ENCODE measurements at regions not wholly inside any gene's neighbourhood (a gene's known extent, or its start where the extent isn't known, plus 50 kb on each side); places are given as distances from the start of the nearest gene placed in this dataset.

DNA sequence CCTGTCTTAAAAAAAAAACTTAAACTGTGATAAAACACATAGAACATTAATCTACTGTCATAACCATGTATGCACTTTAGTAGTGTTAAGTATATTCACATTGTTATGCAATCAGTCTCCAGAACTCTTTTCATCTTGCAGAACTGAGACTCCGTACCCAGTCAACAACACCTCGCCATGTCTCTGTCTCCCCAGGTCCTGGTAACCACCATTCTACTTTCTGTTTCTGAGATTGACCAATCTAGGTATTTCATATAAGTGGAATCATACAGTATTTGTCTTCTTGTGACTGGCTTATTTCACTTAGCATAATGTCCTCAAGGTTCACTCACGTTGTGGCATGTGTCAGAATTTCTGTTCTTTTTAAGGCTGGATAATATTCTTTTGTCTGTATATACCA is 290.8 kb upstream of the CXCR4 start:
- no peak for DNase-seq (ENCODE audit: low read depth in 2 of 3, low spot score in 2 of 3)

- DNase-seq (ENCODE audit: low read depth in 2 of 3, low spot score in 2 of 3), result no peak
These were observed 290.0 kb upstream of the CXCR4 start for GRCh38 chr2:136407952-136408318.

DNA sequence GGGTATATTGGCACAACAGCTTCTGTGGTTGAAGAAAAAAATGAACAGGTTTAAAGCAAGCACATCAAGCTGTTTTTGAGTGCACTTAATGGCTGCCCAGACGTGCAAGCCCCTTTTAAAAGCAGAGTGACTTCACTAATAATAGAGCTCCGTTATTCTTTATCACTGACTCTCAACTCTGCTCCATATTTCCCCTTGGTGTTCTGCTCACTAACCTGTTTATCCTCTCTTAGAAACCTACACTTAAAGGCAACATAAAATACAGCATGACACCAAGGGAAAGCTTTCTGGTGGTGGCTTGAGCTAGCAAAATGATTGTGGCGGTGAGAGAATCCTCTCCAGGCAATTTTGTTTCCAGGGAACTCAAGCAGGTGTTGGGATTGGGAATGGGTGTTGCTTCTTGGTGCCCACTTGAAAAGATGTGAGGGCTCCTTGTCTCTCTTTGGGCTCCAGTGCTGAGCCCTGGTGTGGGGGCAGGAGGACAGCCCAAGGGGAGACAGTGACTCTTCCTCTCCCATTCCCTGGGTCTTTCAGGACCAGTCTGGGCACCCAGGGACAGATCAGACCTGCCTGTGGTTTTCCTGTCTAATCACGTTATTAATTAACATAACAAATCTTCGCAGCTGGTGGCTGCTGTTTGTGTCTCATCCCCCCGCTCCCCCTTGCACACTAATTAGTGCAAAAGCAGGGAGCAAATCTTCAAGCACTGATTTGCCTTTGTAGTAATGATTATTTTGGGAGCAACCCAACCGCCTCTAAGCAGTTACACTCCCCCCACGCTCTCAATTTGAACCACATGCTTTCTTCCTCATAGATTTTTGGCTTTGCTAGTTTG is 289.4 kb upstream of the CXCR4 start:
- no peak for DNase-seq (ENCODE audit: low read depth in 2 of 3, low spot score in 2 of 3)

GRCh38 chr2:136404925-136405324 is 287.0 kb upstream of the CXCR4 start:
- DNase-seq (ENCODE audit: low read depth in 2 of 3, low spot score in 2 of 3), result no peak

- no peak for DNase-seq (ENCODE audit: low read depth in 2 of 3, low spot score in 2 of 3)
These were observed 286.2 kb upstream of the CXCR4 start for GRCh38 chr2:136404176-136404575.

DNA sequence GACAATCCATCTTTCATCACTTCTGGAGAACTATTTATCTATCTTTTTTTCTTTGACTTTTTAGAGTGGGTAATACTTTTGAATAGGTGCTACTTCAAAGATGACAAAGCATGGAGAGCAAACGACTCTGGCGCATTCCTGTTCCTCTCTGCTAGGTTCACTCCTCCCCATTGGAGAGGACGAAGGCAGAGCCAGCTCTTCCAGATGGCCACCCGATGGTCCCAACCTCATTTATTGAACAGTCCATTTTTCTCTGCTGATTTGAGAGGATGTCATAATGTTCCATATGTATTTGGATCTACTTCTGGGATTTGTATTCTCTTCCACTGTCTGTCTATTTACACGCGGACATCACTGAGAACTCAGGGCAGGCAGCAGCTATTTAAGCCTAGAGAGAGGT is 284.3 kb upstream of the CXCR4 start:
- no peak for DNase-seq (ENCODE audit: low read depth in 2 of 3, low spot score in 2 of 3)

DNA sequence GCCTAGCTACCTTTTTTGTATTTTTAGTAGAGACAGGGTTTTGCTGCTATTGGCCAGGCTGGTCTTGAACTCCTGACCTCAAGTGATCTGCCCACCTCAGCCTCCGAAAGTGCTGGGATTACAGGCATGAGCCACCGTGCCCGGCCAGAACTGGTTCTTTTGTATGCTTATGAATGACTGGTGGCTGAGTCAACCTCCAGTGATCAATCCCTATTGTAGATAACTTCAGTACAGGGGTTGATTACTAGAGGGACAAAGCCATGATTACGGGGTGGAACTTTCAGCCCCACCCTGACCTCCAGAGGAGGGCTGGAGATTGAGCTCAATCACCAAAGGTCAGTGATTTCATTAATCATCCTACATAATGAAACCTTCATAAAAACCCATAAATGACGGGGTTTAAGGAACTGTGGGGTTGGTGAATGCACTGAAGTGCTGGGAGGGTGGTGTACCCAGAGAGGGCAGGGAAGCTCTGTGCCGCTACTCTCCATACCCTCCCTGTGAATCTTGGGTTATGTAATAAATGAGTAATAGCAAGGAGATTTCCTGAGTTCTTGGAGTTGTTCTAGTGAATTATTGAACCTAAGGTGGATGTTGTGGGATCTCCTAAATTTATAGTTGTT is 281.8 kb upstream of the CXCR4 start:
- no peak for DNase-seq (ENCODE audit: low read depth in 2 of 3, low spot score in 2 of 3)

- DNase-seq (ENCODE audit: low read depth in 2 of 3, low spot score in 2 of 3), result no peak
These were observed 277.6 kb upstream of the CXCR4 start for GRCh38 chr2:136395582-136395981.

GRCh38 chr2:136394136-136395060 is 276.4 kb upstream of the CXCR4 start:
- no peak for DNase-seq (ENCODE audit: low read depth in 2 of 3, low spot score in 2 of 3)

GRCh38 chr2:136393514-136393913 is 275.6 kb upstream of the CXCR4 start:
- no peak for DNase-seq (ENCODE audit: low read depth in 2 of 3, low spot score in 2 of 3)

GRCh38 chr2:136392897-136393505 is 275.1 kb upstream of the CXCR4 start:
- DNase-seq (ENCODE audit: low read depth in 2 of 3, low spot score in 2 of 3), result no peak

- DNase-seq (ENCODE audit: low read depth in 2 of 3, low spot score in 2 of 3), result peak in 2 of 3 donors; percentile 18 to 67
These were observed 271.9 kb upstream of the CXCR4 start for GRCh38 chr2:136389809-136390208.

DNA sequence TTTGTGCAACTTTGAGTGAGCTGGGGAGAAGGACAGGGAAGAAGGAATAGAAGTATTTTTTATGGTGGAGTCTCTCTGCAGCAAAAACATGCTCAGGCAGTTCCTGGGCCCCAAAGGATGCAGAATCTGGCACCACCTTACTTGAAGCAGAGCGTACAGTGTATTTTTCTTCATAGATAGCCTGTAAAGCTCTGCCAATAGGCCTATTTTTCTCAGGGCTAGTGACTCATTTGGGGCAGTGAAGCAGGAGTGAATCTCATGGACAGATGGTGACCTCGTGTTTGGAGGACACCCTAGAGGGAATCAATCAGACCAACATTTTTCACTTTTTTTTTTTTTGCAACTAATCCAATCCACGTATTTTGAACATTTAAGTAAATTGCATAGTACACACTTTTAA is 268.1 kb upstream of the CXCR4 start:
- DNase-seq (ENCODE audit: low read depth in 2 of 3, low spot score in 2 of 3), result no peak

DNA sequence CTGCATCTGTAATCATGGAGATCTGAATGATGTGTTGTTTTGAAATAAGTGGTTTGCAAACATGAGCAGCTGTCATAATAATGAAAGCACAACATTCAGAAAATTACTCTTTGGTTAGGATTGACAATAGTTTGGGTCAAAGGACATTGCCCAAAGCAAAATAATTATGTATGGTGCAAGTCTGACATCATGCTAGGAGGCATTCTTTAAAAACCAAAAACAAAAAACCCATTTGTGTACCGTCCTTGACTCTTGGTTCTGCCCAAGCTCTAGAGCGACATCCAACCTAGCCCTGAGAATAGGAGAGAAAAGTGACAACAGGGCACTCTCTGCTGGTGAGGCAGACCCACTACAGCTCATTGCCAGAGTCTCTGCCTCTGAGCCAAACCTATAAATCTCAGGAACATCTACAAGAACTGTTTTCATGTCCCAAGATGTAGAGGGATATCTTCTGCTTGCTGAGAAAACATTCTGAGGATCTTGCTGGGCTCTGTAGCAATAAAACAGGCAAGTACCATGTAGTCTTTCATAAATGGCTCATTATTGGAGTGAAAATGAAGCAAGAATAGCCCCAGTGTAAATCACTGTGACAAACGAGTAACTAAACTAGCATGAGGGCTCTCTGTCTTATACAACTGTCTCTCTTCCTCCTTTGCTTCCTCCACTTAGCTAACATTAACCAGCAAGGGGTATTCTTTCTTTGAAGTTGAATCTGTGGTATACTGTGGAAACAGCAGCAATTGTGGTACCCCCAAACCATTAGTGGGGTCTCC is 266.8 kb upstream of the CXCR4 start:
- DNase-seq (ENCODE audit: low read depth in 2 of 3, low spot score in 2 of 3), result peak; percentile 33 to 70 (median 53)

DNA sequence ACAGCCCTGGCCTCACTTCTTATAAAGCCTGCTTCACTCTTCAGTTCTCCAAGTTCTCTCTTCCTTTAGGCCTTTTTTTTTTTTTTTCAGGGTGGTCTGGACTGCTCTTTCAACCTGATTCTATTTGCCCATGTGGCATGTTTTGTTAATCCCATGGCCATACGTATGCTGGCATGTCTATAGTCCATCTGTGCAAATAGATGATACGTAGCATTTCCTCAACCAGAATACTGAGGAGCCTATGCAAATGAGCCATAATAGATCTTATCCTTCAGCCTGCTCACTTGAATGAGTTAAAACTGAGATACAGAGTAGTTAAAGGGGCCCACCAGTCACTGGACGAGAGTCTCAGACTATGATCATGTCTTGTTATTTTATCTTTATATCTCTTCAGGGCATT is 265.2 kb upstream of the CXCR4 start:
- DNase-seq (ENCODE audit: low read depth in 2 of 3, low spot score in 2 of 3), result peak in 1 of 3 donors; percentile 8

DNA sequence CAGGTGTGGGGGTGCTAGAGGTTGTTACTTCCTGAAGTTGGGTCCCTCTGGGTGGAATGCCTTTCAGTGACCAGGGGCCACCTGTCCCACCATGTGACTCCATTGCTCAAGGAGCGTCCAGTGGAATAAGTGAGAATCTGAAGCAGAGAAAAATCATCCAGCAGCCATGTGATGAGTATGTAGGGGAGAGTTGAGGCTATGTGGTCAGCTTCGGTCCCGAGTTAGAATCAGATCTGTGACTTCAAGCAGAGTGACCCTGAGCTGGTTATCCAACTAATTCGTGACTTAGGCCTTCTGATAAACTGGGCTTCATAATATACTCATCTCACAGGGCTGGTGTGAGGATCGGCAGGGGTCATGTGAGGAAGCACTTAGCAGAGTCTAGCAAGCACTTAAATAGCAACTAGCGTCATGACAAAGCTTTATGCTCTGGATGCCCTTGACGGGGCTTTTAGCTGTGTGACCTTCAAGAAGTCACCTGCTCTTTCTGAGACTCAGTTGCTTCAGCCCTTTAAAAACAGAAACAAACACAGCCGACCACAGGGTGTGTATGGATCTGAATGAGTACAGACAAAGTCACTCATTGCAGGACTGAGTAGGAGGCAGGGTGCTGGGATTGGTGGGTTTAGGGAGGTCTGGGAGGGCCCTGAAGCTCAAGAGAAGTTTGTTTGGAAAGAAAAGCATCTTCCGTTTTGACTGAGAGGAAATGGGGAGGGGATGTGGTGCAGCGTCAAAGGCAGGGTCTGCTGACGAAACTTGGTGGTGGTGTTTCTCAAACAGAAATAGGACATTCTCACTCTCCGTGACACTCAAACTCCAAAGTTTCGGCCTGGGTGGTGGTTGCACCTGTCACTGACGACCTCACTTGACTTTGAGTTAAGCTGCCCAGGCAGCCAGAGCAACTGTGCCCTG is 264.0 kb upstream of the CXCR4 start:
- DNase-seq (ENCODE audit: low read depth in 2 of 3, low spot score in 2 of 3), result peak; percentile 53 to 80 (median 68)

- DNase-seq (ENCODE audit: low read depth in 2 of 3, low spot score in 2 of 3), result peak in 1 of 3 donors; percentile 8
These were observed 263.3 kb upstream of the CXCR4 start for GRCh38 chr2:136381245-136381644.

DNA sequence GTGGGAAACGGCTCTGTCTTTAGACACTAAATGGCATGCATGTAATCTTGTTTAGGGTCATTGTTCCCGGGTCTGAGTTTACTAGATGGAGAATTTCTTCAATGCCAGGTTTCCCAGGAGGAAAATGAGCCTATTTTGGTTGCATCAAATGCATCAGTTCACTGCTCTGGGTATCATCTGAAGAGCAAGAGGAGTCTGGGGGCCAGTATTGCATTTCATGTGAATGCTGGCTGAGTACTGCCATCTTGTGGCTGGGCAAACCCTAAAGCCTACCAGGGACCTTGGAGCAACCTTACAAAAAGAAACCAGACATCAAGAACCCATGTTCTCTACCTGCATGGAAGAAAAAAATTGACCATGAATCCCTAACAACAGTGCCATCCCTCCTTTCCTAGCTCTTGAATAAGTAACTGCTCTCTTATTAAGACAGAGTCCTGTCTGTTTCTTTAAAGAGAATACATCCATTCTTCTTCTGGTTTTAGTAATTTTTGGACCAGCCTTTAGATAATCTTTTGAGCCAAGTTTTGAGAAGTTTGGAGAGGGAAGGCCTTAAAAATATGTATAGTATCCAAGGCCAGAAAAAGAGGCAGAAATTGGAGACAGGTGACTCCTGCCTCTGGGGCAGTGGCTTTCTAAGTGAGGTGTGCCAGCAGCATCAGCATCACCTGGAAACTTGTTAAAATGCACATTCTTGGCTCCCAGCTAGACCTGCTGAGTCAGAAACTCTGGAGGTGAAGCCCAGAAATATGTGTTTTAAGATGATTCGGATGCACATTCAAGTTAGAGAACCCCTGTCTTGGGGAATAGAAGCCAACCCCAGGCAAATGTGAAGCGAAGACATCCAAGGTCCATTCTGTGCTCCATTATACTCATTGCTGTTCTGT is 261.0 kb upstream of the CXCR4 start:
- DNase-seq (ENCODE audit: low read depth in 2 of 3, low spot score in 2 of 3), result peak; percentile 44 to 83 (median 70)

Measured in hematopoietic multipotent progenitor cell (in vitro differentiated cells).